H1 (cell line): ENCODE measurements at regions not wholly inside any gene's neighbourhood (a gene's known extent, or its start where the extent isn't known, plus 50 kb on each side); places are given as distances from the start of the nearest gene placed in this dataset.

Experiments
- CTCF ChIA-PET: fragments of 300-600 bp; sonication (Branson Sonifier 250); formaldehyde crosslinking; loops from one replicate; lab custom pipeline; 2021; ENCODE audit not compliant: partially characterized antibody; lab: Charles Lee
- POLR2A ChIA-PET: fragments of 300-600 bp; sonication (Branson Sonifier 250); formaldehyde crosslinking; loops from one replicate; lab custom pipeline; 2021; ENCODE audit warnings: inconsistent platforms; ENCODE audit not compliant: partially characterized antibody; lab: Charles Lee
- DNase-seq, 2 experiments: peaks; one replicate each; pipeline versions ENCODE4 v3.0.0 to v3.0.0-alpha.2; 2010 to 2022; ENCODE audit warnings: low spot score in 2 of 2, low read depth in 1 of 2, mixed read lengths in 1 of 2
- FAIRE-seq: peaks from 2 replicates; lab custom pipeline; 2011; peaks lifted over from hg19 to GRCh38; lab: Jason Lieb, UNC
- H2AFZ ChIP-seq: 2 replicates; pipeline ENCODE4 v1.8.1; 2012; ENCODE audit warnings: low read length, inconsistent platforms
- H2AK5ac ChIP-seq: 2 replicates; pipeline ENCODE4 v1.6.1; 2013; ENCODE audit warnings: low read depth, low read length
- H2BK120ac ChIP-seq: replicated peaks from 2 replicates; pipeline ENCODE3; 2013; ENCODE audit warnings: low read depth, low read length, inconsistent platforms
- H2BK12ac ChIP-seq: 2 replicates; pipeline ENCODE4 v1.6.1; 2013; ENCODE audit warnings: low read depth, low read length
- H2BK15ac ChIP-seq: 2 replicates; pipeline ENCODE4 v1.6.1; 2013; ENCODE audit warnings: low read length
- H2BK20ac ChIP-seq: 2 replicates; pipeline ENCODE4 v1.6.1; 2013; ENCODE audit warnings: low read length
- H2BK5ac ChIP-seq: 2 replicates; pipeline ENCODE4 v1.6.1; 2013; ENCODE audit warnings: low read depth, low read length
- H3K14ac ChIP-seq: 2 replicates; pipeline ENCODE4 v1.6.1; 2013; ENCODE audit warnings: inconsistent platforms; ENCODE audit not compliant: insufficient read length
- H3K18ac ChIP-seq: 2 replicates; pipeline ENCODE4 v1.6.1; 2013; ENCODE audit warnings: low read length; ENCODE audit errors: extremely low read depth
- H3K23ac ChIP-seq: 2 replicates; pipeline ENCODE4 v1.6.1; 2013; ENCODE audit warnings: inconsistent platforms; ENCODE audit not compliant: insufficient read length
- H3K23me2 ChIP-seq: 2 replicates; pipeline ENCODE4 v1.6.1; 2013; ENCODE audit warnings: low read depth, low read length
- H3K27ac ChIP-seq: 2 replicates; pipeline ENCODE4 v1.6.1; 2011; ENCODE audit warnings: low read depth, low read length, inconsistent platforms
- H3K27me3 ChIP-seq, 4 experiments: replicated peaks in 1 of 4; 1 replicate in 1 of 4; 2 replicates in 3 of 4; pipeline versions ENCODE4 v1.6.1 to v1.8.1; 2011 to 2013; ENCODE audit warnings: low read length in 3 of 4, mild to moderate bottlenecking in 3 of 4, inconsistent platforms in 2 of 4, mixed read lengths in 2 of 4, moderate library complexity in 1 of 4; ENCODE audit not compliant: control insufficient read depth in 3 of 4, insufficient read depth in 3 of 4; ENCODE audit errors: extremely low read depth in 1 of 4
- H3K36me3 ChIP-seq, 4 experiments: 2 replicates each; pipeline versions ENCODE4 v1.6.1 to v1.8.1; 2011 to 2013; ENCODE audit warnings: mild to moderate bottlenecking in 4 of 4, low read length in 3 of 4, moderate library complexity in 2 of 4, control low read depth in 1 of 4, inconsistent platforms in 1 of 4; ENCODE audit not compliant: insufficient read depth in 4 of 4, control insufficient read depth in 2 of 4
- H3K4ac ChIP-seq: replicated peaks from 2 replicates; pipeline ENCODE3; 2013; ENCODE audit warnings: low read length, low read depth, mixed read lengths, inconsistent platforms; ENCODE audit not compliant: insufficient read length
- H3K4me1 ChIP-seq, 4 experiments: replicated peaks in 1 of 4; 1 replicate in 1 of 4; 2 replicates in 3 of 4; pipeline versions ENCODE4 v1.6.1 to v1.8.1; 2011 to 2013; ENCODE audit warnings: low read length in 3 of 4, inconsistent platforms in 2 of 4, mixed read lengths in 1 of 4; ENCODE audit not compliant: insufficient read depth in 4 of 4, control insufficient read depth in 3 of 4
- H3K4me2 ChIP-seq, 2 experiments: 2 replicates each; pipeline versions ENCODE4 v1.6.1 to v1.8.1; 2011 to 2013; ENCODE audit warnings: low read depth in 2 of 2, low read length in 2 of 2, control low read depth in 1 of 2, inconsistent platforms in 1 of 2, mild to moderate bottlenecking in 1 of 2; ENCODE audit not compliant: insufficient read depth in 1 of 2
- H3K4me3 ChIP-seq, 4 experiments: fragments of 200-600, 300-600 bp in 1 of 4; sonication (generic), shearing (Covaris generic), sonication (Bioruptor Twin) in 1 of 4; 2 replicates each; pipeline versions ENCODE4 v1.5.1 to v1.8.1; 2011 to 2016; ENCODE audit warnings: low read length in 4 of 4, low read depth in 3 of 4, control low read depth in 2 of 4, inconsistent platforms in 2 of 4, mild to moderate bottlenecking in 2 of 4, mixed read lengths in 1 of 4, moderate library complexity in 1 of 4; ENCODE audit not compliant: insufficient read depth in 2 of 4; ENCODE audit errors: extremely low read depth in 1 of 4
- H3K56ac ChIP-seq: replicated peaks from 2 replicates; pipeline ENCODE3; 2013; ENCODE audit warnings: low read depth, mild to moderate bottlenecking, mixed read lengths, low read length, inconsistent platforms; ENCODE audit not compliant: insufficient read length
- H3K79me1 ChIP-seq: 2 replicates; pipeline ENCODE4 v1.6.1; 2013; ENCODE audit warnings: low read depth, low read length, control low read depth
- H3K79me2 ChIP-seq, 2 experiments: 2 replicates each; pipeline versions ENCODE4 v1.6.1 to v1.8.1; 2012 to 2013; ENCODE audit warnings: low read length in 2 of 2, mild to moderate bottlenecking in 2 of 2, inconsistent platforms in 1 of 2; ENCODE audit not compliant: insufficient read depth in 2 of 2, control insufficient read depth in 1 of 2
- H3K9ac ChIP-seq, 4 experiments: replicated peaks in 1 of 4; 1 replicate in 1 of 4; 2 replicates in 3 of 4; pipeline versions ENCODE4 v1.6.1 to v1.8.1; 2011 to 2013; ENCODE audit warnings: low read depth in 3 of 4, low read length in 3 of 4, control low read depth in 2 of 4, mild to moderate bottlenecking in 2 of 4, moderate library complexity in 2 of 4, inconsistent platforms in 1 of 4; ENCODE audit errors: extremely low read depth in 1 of 4
- H3K9me3 ChIP-seq, 2 experiments: 2 replicates each; pipeline versions ENCODE4 v1.6.1 to v1.8.1; 2012 to 2013; ENCODE audit warnings: mild to moderate bottlenecking in 2 of 2, moderate library complexity in 2 of 2, control low read depth in 1 of 2, inconsistent platforms in 1 of 2, low read depth in 1 of 2, low read length in 1 of 2, mixed read lengths in 1 of 2; ENCODE audit not compliant: insufficient read depth in 2 of 2
- H4K20me1 ChIP-seq, 2 experiments: replicated peaks in 1 of 2; 2 replicates each; pipeline versions ENCODE3 to v1.8.1; 2011 to 2013; ENCODE audit warnings: inconsistent platforms in 2 of 2, low read length in 2 of 2, mild to moderate bottlenecking in 1 of 2; ENCODE audit not compliant: insufficient read depth in 2 of 2, control insufficient read depth in 1 of 2
- H4K5ac ChIP-seq: 2 replicates; pipeline ENCODE4 v1.6.1; 2013; ENCODE audit warnings: low read length, low read depth, mixed read lengths, inconsistent platforms; ENCODE audit not compliant: insufficient read length
- H4K8ac ChIP-seq: 2 replicates; pipeline ENCODE4 v1.8.0; 2013; ENCODE audit warnings: mild to moderate bottlenecking, moderate library complexity, low read length, inconsistent platforms; ENCODE audit not compliant: insufficient read depth; ENCODE audit errors: extremely low read depth
- H4K91ac ChIP-seq: replicated peaks from 2 replicates; pipeline ENCODE3; 2013; ENCODE audit warnings: low read length, mixed read lengths, inconsistent platforms; ENCODE audit not compliant: insufficient read length
- ATF3 ChIP-seq: IDR thresholded peaks from 2 replicates; pipeline ENCODE4 v1.6.1; 2011; ENCODE audit warnings: low read depth, mild to moderate bottlenecking, low read length; ENCODE audit not compliant: insufficient read depth
- CBX5 ChIP-seq: fragments of 300-800, 300-1000 bp; sonication (generic); IDR thresholded peaks from 2 replicates; pipeline ENCODE4 v1.7.1; 2016; ENCODE audit warnings: antibody characterized with exemption, low read length, low read depth
- CHD1 ChIP-seq: IDR thresholded peaks from 2 replicates; pipeline ENCODE4 v1.6.1; 2012; ENCODE audit warnings: low read depth, low read length, improper control_type of control experiment
- CREB1 ChIP-seq: IDR thresholded peaks from 2 replicates; pipeline ENCODE4 v1.6.1; 2012; ENCODE audit warnings: inconsistent platforms
- FOSL1 ChIP-seq: IDR thresholded peaks from 2 replicates; pipeline ENCODE4 v1.6.1; 2011; ENCODE audit warnings: mild to moderate bottlenecking, low read depth, low read length, moderate library complexity; ENCODE audit not compliant: insufficient read depth
- GABPA ChIP-seq: IDR thresholded peaks from 2 replicates; pipeline ENCODE4 v1.6.1; 2011; ENCODE audit warnings: mild to moderate bottlenecking, low read length, moderate library complexity, borderline replicate concordance; ENCODE audit not compliant: insufficient read depth
- KDM1A ChIP-seq: fragments of 200-600, 300-600 bp; sonication (generic); IDR thresholded peaks from 2 replicates; pipeline ENCODE4 v1.7.1; 2016; ENCODE audit warnings: mild to moderate bottlenecking, low read length, borderline replicate concordance
- SP1 ChIP-seq: IDR thresholded peaks from 2 replicates; pipeline ENCODE4 v1.6.1; 2011; ENCODE audit warnings: low read depth, low read length
- SP2 ChIP-seq: IDR thresholded peaks from 2 replicates; pipeline ENCODE4 v1.6.1; 2012; ENCODE audit warnings: mild to moderate bottlenecking, low read length, inconsistent platforms
- TAF7 ChIP-seq: optimal IDR thresholded peaks from 2 replicates; pipeline ENCODE3; 2011; ENCODE audit warnings: low read depth, mild to moderate bottlenecking, inconsistent platforms, low read length, moderate library complexity, borderline replicate concordance
- TEAD4 ChIP-seq: IDR thresholded peaks from 2 replicates; pipeline ENCODE4 v1.6.1; 2012; ENCODE audit warnings: low read depth, low read length, inconsistent platforms, mixed read lengths
- ZNF274 ChIP-seq: IDR thresholded peaks from 2 replicates; pipeline ENCODE4 v1.7.0; 2012; ENCODE audit warnings: low read length, borderline replicate concordance; ENCODE audit errors: extremely low read depth

DNA sequence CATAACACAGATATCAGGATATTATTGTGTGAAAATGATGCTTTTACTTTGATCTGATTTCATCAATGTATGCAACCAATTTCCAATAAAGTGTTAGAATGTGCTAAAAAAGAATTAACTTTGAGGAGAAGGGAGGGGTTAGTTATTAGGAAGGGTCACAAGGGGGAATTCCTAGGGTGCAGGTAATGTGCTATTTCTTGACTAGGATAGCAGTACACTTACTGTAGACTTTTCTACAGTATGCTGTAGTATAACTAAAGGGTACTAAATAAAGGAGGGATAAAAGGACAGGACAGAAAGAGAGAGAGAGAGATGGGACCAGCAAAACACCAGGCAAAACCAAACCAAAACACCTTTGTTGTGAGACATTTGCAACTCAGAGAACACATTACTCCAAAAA lies 121.4 kb upstream of the RAP1B start:
- Histone ChIP-seq H3K27me3 (no peaks in the 10 kb centered on the region), H2AK5ac (no peak overlapping the region), H4K5ac (no peak overlapping the region), H2BK20ac (no peak overlapping the region), H4K20me1 (no peaks in the 10 kb centered on the region), H4K91ac (no peak overlapping the region), H3K4me3 (no peak overlapping the region), H3K4me2 (no peak overlapping the region), H3K18ac (no peak overlapping the region), H3K79me1 (no peaks in the 10 kb centered on the region), H3K23ac (no peak overlapping the region), H2BK5ac (no peak overlapping the region), H2BK120ac (no peak overlapping the region), H3K4ac (no peak overlapping the region), H4K8ac (no peak overlapping the region), H3K56ac (no peak overlapping the region), H2BK12ac (no peak overlapping the region), H3K9me3 (no peaks in the 10 kb centered on the region), H2AFZ (no peak overlapping the region), H3K4me1 (peaks cover 0 to 4% (median 1%) of the 10 kb centered on the region in 4 experiments; a peak in 1 of 7 replicates), H3K14ac (no peak overlapping the region), H3K79me2 (no peaks in the 10 kb centered on the region), H2BK15ac (no peak overlapping the region), H3K36me3 (no peaks in the 10 kb centered on the region), H3K9ac (no peak overlapping the region), H3K23me2 (no peaks in the 10 kb centered on the region), H3K27ac (no peak overlapping the region)
- FAIRE-seq: no peak
- ChIA-PET POLR2A (no interaction called here), CTCF (interaction anchor here (0.8 kb wide), 1 partner anchor 175 kb away, joined by 3 read pairs; no protein-coding TSS in a partner anchor)
- no peak for TF ChIP-seq SP1
- no peak for TF ChIP-seq TEAD4
- TF ChIP-seq CHD1: no peak
- no peak for TF ChIP-seq KDM1A
- TF ChIP-seq TAF7: no peak
- TF ChIP-seq FOSL1: no peak
- no peak for TF ChIP-seq ATF3
- TF ChIP-seq ZNF274: no peak
- TF ChIP-seq CREB1: no peak
- TF ChIP-seq GABPA: no peak
- TF ChIP-seq CBX5: no peak
- no peak for TF ChIP-seq SP2
- DNase-seq: no peak
